ENCODE measurements at regions not wholly inside any gene's neighbourhood (a gene's known extent, or its start where the extent isn't known, plus 50 kb on each side); places are given as distances from the start of the nearest gene placed in this dataset.
A peak's percentile ranks its signal among the peaks of the same experiment; 100 is the strongest.

Small RNA genes in the stretch of these regions (small RNA-seq; reads per million reads assigned to genes)
- 11.0 reads per million, percentile 84 among the genes with 10 or more reads in this experiment for gene RNA5SP283 (ENCODE audit: insufficient read depth)
